HFF-Myc (cell line): ENCODE measurements at regions not wholly inside any gene's neighbourhood (a gene's known extent, or its start where the extent isn't known, plus 50 kb on each side); places are given as distances from the start of the nearest gene placed in this dataset.

Experiments used
- DNase-seq: peaks from one replicate; pipeline ENCODE4 v3.0.0-alpha.2; 2011; ENCODE audit warnings: low read depth; ENCODE audit errors: extremely low read depth
- H3K4me3 ChIP-seq: replicated peaks from 2 replicates; pipeline ENCODE4 v1.5.1; 2011; ENCODE audit warnings: low read depth, mild to moderate bottlenecking, control low read depth, low read length
- CTCF ChIP-seq: IDR thresholded peaks from 2 replicates; pipeline ENCODE4 v1.5.1; 2012; ENCODE audit warnings: mild to moderate bottlenecking, low read depth, low read length, control low read depth; ENCODE audit errors: missing control alignments

GRCh38 chr7:110564246-110564645 is 526.7 kb upstream of the LRRN3 start:
- no peak for TF ChIP-seq CTCF
- no peak overlapping the region for H3K4me3 ChIP-seq
- DNase-seq: no peak

- H3K4me3 ChIP-seq: no peak overlapping the region
- DNase-seq: no peak
- TF ChIP-seq CTCF: no peak
Measured at GRCh38 chr7:110568388-110568787, 522.5 kb upstream of the LRRN3 start.

GRCh38 chr7:110568932-110569331 is 522.0 kb upstream of the LRRN3 start:
- no peak overlapping the region for H3K4me3 ChIP-seq
- TF ChIP-seq CTCF: no peak
- DNase-seq: no peak

- DNase-seq: no peak
- no peak overlapping the region for H3K4me3 ChIP-seq
- TF ChIP-seq CTCF: no peak
Measured at GRCh38 chr7:110569486-110570205, 521.3 kb upstream of the LRRN3 start.

- no peak overlapping the region for H3K4me3 ChIP-seq
- TF ChIP-seq CTCF: no peak
- peak; percentile 71 for DNase-seq
Measured at GRCh38 chr7:110573862-110574528, 516.9 kb upstream of the LRRN3 start.

GRCh38 chr7:110587294-110587693 is 503.6 kb upstream of the LRRN3 start:
- no peak for TF ChIP-seq CTCF
- DNase-seq: no peak

More at GRCh38 chr7:110587294-110587693, 503.6 kb upstream of the LRRN3 start:
- H3K4me3 ChIP-seq: no peak overlapping the region
